Choroid plexus epithelial cell (primary cell): ENCODE measurements at regions not wholly inside any gene's neighbourhood (a gene's known extent, or its start where the extent isn't known, plus 50 kb on each side); places are given as distances from the start of the nearest gene placed in this dataset.

ENCODE experiments used
- DNase-seq: peaks from one replicate; pipeline ENCODE4 v3.0.0-alpha.2; 2010; ENCODE audit warnings: low read depth
- H3K4me3 ChIP-seq: 2 replicates; pipeline ENCODE4 v1.5.1; 2011; ENCODE audit warnings: low read depth, mild to moderate bottlenecking, control low read depth, low read length, moderate library complexity
- TF ChIP-seq, protein P1 (sequence below): conservative IDR thresholded peaks from 2 replicates; pipeline ENCODE4 v1.5.1; 2011; ENCODE audit warnings: low read depth, mild to moderate bottlenecking, control low read depth, inconsistent platforms, low read length, moderate library complexity

DNA sequence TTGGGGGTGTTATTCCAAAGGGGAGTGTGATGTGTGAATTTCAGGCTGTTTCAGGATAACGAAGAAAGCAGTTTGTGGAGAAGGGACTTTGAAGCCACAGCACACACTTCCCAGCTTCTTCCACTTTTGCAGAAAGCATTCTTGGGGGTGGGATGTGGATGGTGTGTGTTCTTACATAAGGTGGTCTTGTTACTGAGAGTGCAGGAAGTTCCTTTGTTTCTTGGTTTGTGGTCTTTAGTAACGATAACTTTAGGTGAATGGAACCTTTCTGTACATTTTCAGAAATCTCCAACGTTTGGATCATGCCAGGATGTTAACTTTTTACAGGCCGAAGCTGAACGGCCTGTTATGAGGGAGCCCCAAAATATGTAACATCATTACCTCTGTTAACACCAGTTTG is 251.8 kb downstream of the KCNRG start:
- no peak for DNase-seq
- TF ChIP-seq, protein P1, sequence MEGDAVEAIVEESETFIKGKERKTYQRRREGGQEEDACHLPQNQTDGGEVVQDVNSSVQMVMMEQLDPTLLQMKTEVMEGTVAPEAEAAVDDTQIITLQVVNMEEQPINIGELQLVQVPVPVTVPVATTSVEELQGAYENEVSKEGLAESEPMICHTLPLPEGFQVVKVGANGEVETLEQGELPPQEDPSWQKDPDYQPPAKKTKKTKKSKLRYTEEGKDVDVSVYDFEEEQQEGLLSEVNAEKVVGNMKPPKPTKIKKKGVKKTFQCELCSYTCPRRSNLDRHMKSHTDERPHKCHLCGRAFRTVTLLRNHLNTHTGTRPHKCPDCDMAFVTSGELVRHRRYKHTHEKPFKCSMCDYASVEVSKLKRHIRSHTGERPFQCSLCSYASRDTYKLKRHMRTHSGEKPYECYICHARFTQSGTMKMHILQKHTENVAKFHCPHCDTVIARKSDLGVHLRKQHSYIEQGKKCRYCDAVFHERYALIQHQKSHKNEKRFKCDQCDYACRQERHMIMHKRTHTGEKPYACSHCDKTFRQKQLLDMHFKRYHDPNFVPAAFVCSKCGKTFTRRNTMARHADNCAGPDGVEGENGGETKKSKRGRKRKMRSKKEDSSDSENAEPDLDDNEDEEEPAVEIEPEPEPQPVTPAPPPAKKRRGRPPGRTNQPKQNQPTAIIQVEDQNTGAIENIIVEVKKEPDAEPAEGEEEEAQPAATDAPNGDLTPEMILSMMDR = no peak
- H3K4me3 ChIP-seq = no peak overlapping the region

DNA sequence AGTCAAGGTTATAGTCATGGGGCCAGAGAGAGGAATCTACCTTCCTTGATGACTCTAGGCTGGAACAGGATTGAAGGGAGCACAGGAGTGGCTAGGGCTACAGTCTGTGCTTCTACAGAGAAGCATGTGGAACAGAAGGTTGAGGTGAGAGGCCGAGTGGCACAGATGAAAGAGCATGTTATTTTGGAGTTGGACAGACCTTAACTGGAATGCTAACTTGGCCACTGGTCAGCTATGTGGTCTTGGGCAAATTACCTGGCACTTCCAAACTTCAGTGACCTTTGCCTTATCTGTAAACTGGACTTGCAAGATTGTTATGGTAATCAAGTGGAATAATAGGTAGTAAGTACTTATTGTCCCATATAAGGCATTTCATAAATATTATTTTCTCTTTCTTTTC is 252.7 kb downstream of the KCNRG start:
- TF ChIP-seq, protein P1 = no peak
- no peak overlapping the region for H3K4me3 ChIP-seq
- DNase-seq = no peak

DNA sequence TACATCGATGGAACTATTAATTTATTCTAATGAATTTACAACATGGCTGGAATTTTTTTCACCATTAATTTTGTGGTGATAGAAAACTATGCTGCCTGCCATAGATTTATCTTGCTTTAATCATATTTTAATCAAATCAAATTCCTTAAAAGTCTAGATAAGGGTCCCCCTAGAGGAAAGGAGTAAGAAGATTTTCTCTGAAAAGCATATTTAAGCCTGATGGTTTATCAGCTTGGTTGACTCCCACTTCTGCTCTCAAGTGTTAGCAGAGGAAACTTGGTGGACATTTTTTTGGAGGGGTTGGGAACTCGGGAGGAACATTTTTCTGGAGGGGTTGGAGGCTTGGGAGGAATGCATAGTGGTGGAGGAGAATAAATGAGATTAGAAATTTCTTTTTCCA is 253.3 kb downstream of the KCNRG start:
- H3K4me3 ChIP-seq = no peak overlapping the region
- peak; percentile 38 for DNase-seq
- TF ChIP-seq, protein P1 = peak; percentile 39

DNA sequence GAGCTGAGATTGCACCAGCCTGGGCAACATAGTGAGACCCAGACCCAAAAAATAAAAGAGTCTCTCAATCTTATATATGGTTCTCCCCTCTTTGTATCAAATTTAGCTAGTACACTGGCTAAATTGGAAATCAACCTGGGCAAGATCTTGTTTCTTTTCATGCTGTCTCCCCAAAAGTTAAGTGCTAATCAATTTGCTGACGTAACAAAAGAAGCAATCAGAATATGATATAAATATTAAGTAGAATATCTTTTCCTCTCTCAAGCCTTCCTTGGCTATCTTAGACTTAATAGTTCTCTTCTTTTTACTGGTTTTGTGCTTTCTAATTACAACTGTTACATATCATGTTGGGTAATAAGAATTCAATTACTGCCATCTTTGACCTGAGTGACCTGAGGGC is 258.9 kb downstream of the KCNRG start:
- DNase-seq = no peak
- no peak overlapping the region for H3K4me3 ChIP-seq
- TF ChIP-seq, protein P1 = no peak

DNA sequence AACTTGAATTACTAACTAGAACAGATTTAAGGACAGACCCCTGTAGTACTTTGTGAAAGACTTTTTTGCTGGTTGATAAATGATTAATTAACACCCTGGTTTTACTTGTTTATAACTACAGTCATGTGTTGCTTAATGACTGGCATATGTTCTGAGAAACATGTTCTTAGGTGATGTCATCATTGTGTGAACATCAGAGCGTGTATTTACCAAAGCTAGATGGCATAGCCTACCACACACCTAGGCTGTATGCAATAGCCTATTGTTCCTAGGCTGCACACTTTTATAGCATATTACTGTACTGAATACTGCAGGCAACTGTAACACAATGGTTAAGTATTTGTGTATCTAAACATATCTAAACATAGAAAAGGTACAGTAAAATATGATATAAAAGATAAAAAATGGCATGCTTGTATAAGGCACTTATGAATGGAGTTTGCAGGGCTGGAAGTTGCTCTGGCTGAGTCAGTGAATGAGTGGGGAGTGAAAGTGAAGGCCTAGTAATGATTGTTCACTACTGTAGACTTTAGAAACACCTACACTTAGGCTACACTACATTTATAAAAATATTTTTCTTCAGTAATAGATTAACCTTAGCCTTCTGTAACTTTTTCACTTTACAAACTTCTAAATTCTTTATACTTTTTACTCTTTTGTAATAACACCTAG is 260.3 kb downstream of the KCNRG start:
- DNase-seq = no peak
- TF ChIP-seq, protein P1 = no peak
- H3K4me3 ChIP-seq = no peak overlapping the region

DNA sequence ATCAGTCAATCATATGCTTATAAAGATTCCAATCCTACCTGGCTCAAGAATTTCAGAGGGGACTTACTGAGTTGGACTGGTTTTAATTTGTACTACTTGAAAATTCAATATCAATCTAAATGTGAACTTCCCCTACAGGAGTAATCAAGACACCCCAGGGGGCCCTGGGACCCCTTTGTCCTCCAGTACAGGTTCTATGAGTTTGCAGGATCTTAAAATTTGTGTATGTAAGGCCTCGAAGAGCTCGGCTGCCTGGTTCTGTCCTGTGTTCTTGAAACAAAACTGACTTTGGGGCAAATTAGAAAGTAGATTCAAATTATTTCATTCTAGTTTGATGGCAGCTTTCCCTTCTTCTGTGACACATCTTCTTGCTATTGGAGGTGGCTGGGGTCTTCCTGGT is 261.3 kb downstream of the KCNRG start:
- no peak for DNase-seq
- TF ChIP-seq, protein P1 = no peak

DNA sequence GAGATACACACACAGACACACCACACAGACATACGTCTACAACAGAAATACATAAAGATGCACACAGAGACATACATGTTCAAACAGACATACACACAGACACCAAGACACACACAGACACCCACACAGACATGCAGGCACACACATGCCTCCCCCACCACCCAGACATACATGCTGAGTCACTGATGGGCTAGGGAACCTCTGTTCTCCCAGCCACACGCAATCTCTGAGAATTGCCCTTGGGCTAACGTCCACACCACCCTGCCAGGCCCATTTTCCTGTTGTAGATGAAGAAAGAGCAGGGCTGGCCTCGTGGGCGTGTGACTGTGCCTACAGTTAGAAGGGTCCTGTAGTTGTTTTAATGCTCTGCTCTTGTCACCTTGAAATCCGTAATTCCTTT is 261.9 kb downstream of the KCNRG start:
- no peak for DNase-seq
- TF ChIP-seq, protein P1 = no peak
- no peak overlapping the region for H3K4me3 ChIP-seq

More for the DNA sequence above, 261.3 kb downstream of the KCNRG start:
- H3K4me3 ChIP-seq = no peak overlapping the region
